ENCODE measurements at regions not wholly inside any gene's neighbourhood (a gene's known extent, or its start where the extent isn't known, plus 50 kb on each side); places are given as distances from the start of the nearest gene placed in this dataset.

GRCh38 chr4:180940680-180941079 is 1302.5 kb upstream of the TENM3 start:
- no peaks in the 10 kb centered on the region for H3K36me3 ChIP-seq (ENCODE audit: control insufficient read depth in 2 of 2, extremely low read depth in 1 of 2, insufficient read depth in 1 of 2, low read length in 1 of 2)
- DNase-seq (no peak), ATAC-seq (replicated peaks in 1 of 4) (no peak)
- no peak overlapping the region for H3K4me3 ChIP-seq (ENCODE audit: control insufficient read depth in 1 of 2, extremely low read depth in 1 of 2, low read length in 1 of 2)
- Mint-ChIP-seq H3K4me3 (no peak overlapping the region), H3K9me3 (peaks cover 2 to 8% (median 7%) of the 10 kb centered on the region in 3 donors), H3K27me3 (no peaks in the 10 kb centered on the region), H3K27ac (no peak overlapping the region), H3K4me1 (no peaks in the 10 kb centered on the region), H3K36me3 (no peaks in the 10 kb centered on the region)
- no peak overlapping the region for H3K27ac ChIP-seq (ENCODE audit: low read length)
- CTCF ChIA-PET: no interaction called here
- H3K4me1 ChIP-seq (ENCODE audit: control insufficient read depth in 1 of 2, extremely low read depth in 1 of 2, insufficient read depth in 2 of 2, low read length in 2 of 2): no peaks in the 10 kb centered on the region
- POLR2A ChIA-PET: no interaction called here
- no CpG with 5 or more reads among the region's 1 CpG for WGBS (ENCODE audit: insufficient coverage)
- H3K27me3 ChIP-seq (replicated peaks in 1 of 2; ENCODE audit: control insufficient read depth in 2 of 2, extremely low read depth in 1 of 2, insufficient read depth in 2 of 2, low read length in 1 of 2): no peaks in the 10 kb centered on the region
- no peaks in the 10 kb centered on the region for H3K9me3 ChIP-seq

- no peaks in the 10 kb centered on the region for H3K36me3 ChIP-seq (ENCODE audit: control insufficient read depth in 2 of 2, extremely low read depth in 1 of 2, insufficient read depth in 1 of 2, low read length in 1 of 2)
- H3K4me3 ChIP-seq (ENCODE audit: control insufficient read depth in 1 of 2, extremely low read depth in 1 of 2, low read length in 1 of 2): no peak overlapping the region
- no peaks in the 10 kb centered on the region for H3K27me3 ChIP-seq (replicated peaks in 1 of 2; ENCODE audit: control insufficient read depth in 2 of 2, extremely low read depth in 1 of 2, insufficient read depth in 2 of 2, low read length in 1 of 2)
- ChIA-PET CTCF (no interaction called here), POLR2A (no interaction called here)
- WGBS (ENCODE audit: insufficient coverage): 80% methylated on average over 3 of the region's 5 CpGs
- Mint-ChIP-seq H3K4me3 (no peak overlapping the region), H3K36me3 (no peaks in the 10 kb centered on the region), H3K4me1 (no peaks in the 10 kb centered on the region), H3K9me3 (peaks cover 0 to 8% (median 4%) of the 10 kb centered on the region in 3 donors), H3K27ac (no peak overlapping the region), H3K27me3 (no peaks in the 10 kb centered on the region)
- H3K9me3 ChIP-seq: no peaks in the 10 kb centered on the region
- no peaks in the 10 kb centered on the region for H3K4me1 ChIP-seq (ENCODE audit: control insufficient read depth in 1 of 2, extremely low read depth in 1 of 2, insufficient read depth in 2 of 2, low read length in 2 of 2)
- no peak overlapping the region for H3K27ac ChIP-seq (ENCODE audit: low read length)
- no peak for DNase-seq
- ATAC-seq (replicated peaks in 1 of 4): no peak
These were observed 1300.8 kb upstream of the TENM3 start for GRCh38 chr4:180942367-180942916.

GRCh38 chr4:180946188-180946587 is 1297.0 kb upstream of the TENM3 start:
- ATAC-seq (replicated peaks in 1 of 4): no peak
- CTCF ChIA-PET: no interaction called here

GRCh38 chr4:180947425-180947824 is 1295.8 kb upstream of the TENM3 start:
- Histone ChIP-seq H3K27ac (ENCODE audit: low read length) (no peak overlapping the region), H3K9me3 (no peaks in the 10 kb centered on the region), H3K4me3 (ENCODE audit: control insufficient read depth in 1 of 2, extremely low read depth in 1 of 2, low read length in 1 of 2) (no peak overlapping the region), H3K36me3 (ENCODE audit: control insufficient read depth in 2 of 2, extremely low read depth in 1 of 2, insufficient read depth in 1 of 2, low read length in 1 of 2) (no peaks in the 10 kb centered on the region), H3K4me1 (ENCODE audit: control insufficient read depth in 1 of 2, extremely low read depth in 1 of 2, insufficient read depth in 2 of 2, low read length in 2 of 2) (no peaks in the 10 kb centered on the region), H3K27me3 (replicated peaks in 1 of 2; ENCODE audit: control insufficient read depth in 2 of 2, extremely low read depth in 1 of 2, insufficient read depth in 2 of 2, low read length in 1 of 2) (no peaks in the 10 kb centered on the region)
- no peak overlapping the region for H3K4me3 Mint-ChIP-seq
- H3K36me3 Mint-ChIP-seq: no peaks in the 10 kb centered on the region
- ATAC-seq (replicated peaks in 1 of 4) (no peak), DNase-seq (no peak)
- peaks cover 0 to 8% (median 3%) of the 10 kb centered on the region in 3 donors for H3K9me3 Mint-ChIP-seq
- no peak overlapping the region for H3K27ac Mint-ChIP-seq
- ChIA-PET POLR2A (no interaction called here), CTCF (no interaction called here)
- no peaks in the 10 kb centered on the region for H3K27me3 Mint-ChIP-seq
- no CpG with 5 or more reads among the region's 5 CpGs for whole genome bisulfite sequencing (ENCODE audit: insufficient coverage)
- no peaks in the 10 kb centered on the region for H3K4me1 Mint-ChIP-seq

More at GRCh38 chr4:180946188-180946587, 1297.0 kb upstream of the TENM3 start:
- no peak overlapping the region for H3K27ac Mint-ChIP-seq
- H3K36me3 Mint-ChIP-seq: no peaks in the 10 kb centered on the region
- no peak overlapping the region for H3K4me3 Mint-ChIP-seq
- Histone ChIP-seq H3K9me3 (no peaks in the 10 kb centered on the region), H3K27me3 (replicated peaks in 1 of 2; ENCODE audit: control insufficient read depth in 2 of 2, extremely low read depth in 1 of 2, insufficient read depth in 2 of 2, low read length in 1 of 2) (no peaks in the 10 kb centered on the region), H3K4me1 (ENCODE audit: control insufficient read depth in 1 of 2, extremely low read depth in 1 of 2, insufficient read depth in 2 of 2, low read length in 2 of 2) (no peaks in the 10 kb centered on the region), H3K4me3 (ENCODE audit: control insufficient read depth in 1 of 2, extremely low read depth in 1 of 2, low read length in 1 of 2) (no peak overlapping the region), H3K27ac (ENCODE audit: low read length) (no peak overlapping the region), H3K36me3 (ENCODE audit: control insufficient read depth in 2 of 2, extremely low read depth in 1 of 2, insufficient read depth in 1 of 2, low read length in 1 of 2) (no peaks in the 10 kb centered on the region)
- peaks cover 0 to 8% (median 4%) of the 10 kb centered on the region in 3 donors for H3K9me3 Mint-ChIP-seq
- no peaks in the 10 kb centered on the region for H3K4me1 Mint-ChIP-seq
- POLR2A ChIA-PET: no interaction called here
- no CpG with 5 or more reads among the region's 4 CpGs for WGBS (ENCODE audit: insufficient coverage)
- DNase-seq: no peak
- H3K27me3 Mint-ChIP-seq: no peaks in the 10 kb centered on the region

GRCh38 chr4:180949424-180950213 is 1293.6 kb upstream of the TENM3 start:
- H3K4me1 ChIP-seq (ENCODE audit: control insufficient read depth in 1 of 2, extremely low read depth in 1 of 2, insufficient read depth in 2 of 2, low read length in 2 of 2): no peaks in the 10 kb centered on the region
- no peaks in the 10 kb centered on the region for H3K27me3 Mint-ChIP-seq
- no peak overlapping the region for H3K27ac ChIP-seq (ENCODE audit: low read length)
- H3K36me3 ChIP-seq (ENCODE audit: control insufficient read depth in 2 of 2, extremely low read depth in 1 of 2, insufficient read depth in 1 of 2, low read length in 1 of 2): no peaks in the 10 kb centered on the region
- H3K4me3 ChIP-seq (ENCODE audit: control insufficient read depth in 1 of 2, extremely low read depth in 1 of 2, low read length in 1 of 2): no peak overlapping the region
- H3K27ac Mint-ChIP-seq: no peak overlapping the region
- ATAC-seq (replicated peaks in 1 of 4): no peak
- H3K9me3 ChIP-seq: no peaks in the 10 kb centered on the region
- peaks cover 0 to 6% (median 5%) of the 10 kb centered on the region in 3 donors for H3K9me3 Mint-ChIP-seq
- CTCF ChIA-PET: no interaction called here
- H3K4me1 Mint-ChIP-seq: no peaks in the 10 kb centered on the region
- POLR2A ChIA-PET: no interaction called here
- DNase-seq: no peak
- WGBS (ENCODE audit: insufficient coverage): 100% methylated on average over 1 of the region's 7 CpGs
- no peaks in the 10 kb centered on the region for H3K27me3 ChIP-seq (replicated peaks in 1 of 2; ENCODE audit: control insufficient read depth in 2 of 2, extremely low read depth in 1 of 2, insufficient read depth in 2 of 2, low read length in 1 of 2)
- no peaks in the 10 kb centered on the region for H3K36me3 Mint-ChIP-seq
- H3K4me3 Mint-ChIP-seq: no peak overlapping the region

- Histone ChIP-seq H3K4me1 (ENCODE audit: control insufficient read depth in 1 of 2, extremely low read depth in 1 of 2, insufficient read depth in 2 of 2, low read length in 2 of 2) (no peaks in the 10 kb centered on the region), H3K27me3 (replicated peaks in 1 of 2; ENCODE audit: control insufficient read depth in 2 of 2, extremely low read depth in 1 of 2, insufficient read depth in 2 of 2, low read length in 1 of 2) (no peaks in the 10 kb centered on the region), H3K4me3 (ENCODE audit: control insufficient read depth in 1 of 2, extremely low read depth in 1 of 2, low read length in 1 of 2) (no peak overlapping the region), H3K36me3 (ENCODE audit: control insufficient read depth in 2 of 2, extremely low read depth in 1 of 2, insufficient read depth in 1 of 2, low read length in 1 of 2) (no peaks in the 10 kb centered on the region), H3K27ac (ENCODE audit: low read length) (no peak overlapping the region), H3K9me3 (no peaks in the 10 kb centered on the region)
- DNase-seq (no peak), ATAC-seq (replicated peaks in 1 of 4) (no peak)
- no peaks in the 10 kb centered on the region for H3K4me1 Mint-ChIP-seq
- H3K27ac Mint-ChIP-seq: no peak overlapping the region
- H3K36me3 Mint-ChIP-seq: no peaks in the 10 kb centered on the region
- CTCF ChIA-PET: no interaction called here
- H3K4me3 Mint-ChIP-seq: no peak overlapping the region
- peaks cover 0 to 6% (median 5%) of the 10 kb centered on the region in 3 donors for H3K9me3 Mint-ChIP-seq
- POLR2A ChIA-PET: no interaction called here
- WGBS (ENCODE audit: insufficient coverage): no CpG with 5 or more reads among the region's 1 CpG
- no peaks in the 10 kb centered on the region for H3K27me3 Mint-ChIP-seq
These were observed 1292.8 kb upstream of the TENM3 start for GRCh38 chr4:180950377-180950776.
